ENCODE measurements at regions not wholly inside any gene's neighbourhood (a gene's known extent, or its start where the extent isn't known, plus 50 kb on each side); places are given as distances from the start of the nearest gene placed in this dataset.

DNA sequence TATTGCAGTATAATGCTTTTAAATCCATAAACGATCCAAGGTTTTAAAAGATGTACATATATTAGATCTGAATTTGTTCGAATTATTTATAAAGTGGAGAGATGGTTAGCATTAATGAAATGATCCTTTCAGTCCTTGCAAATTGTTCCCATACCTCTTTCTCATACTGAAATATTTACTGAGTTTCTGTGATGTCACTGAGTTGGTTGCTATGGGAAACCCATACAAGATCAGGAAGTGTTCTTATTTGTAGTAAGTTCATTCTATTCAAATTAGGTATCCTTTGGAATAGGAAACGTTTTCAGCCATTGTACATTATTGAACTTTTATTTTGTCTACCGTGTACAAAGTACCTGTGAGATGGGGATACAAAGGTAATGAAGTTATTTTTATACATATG lies 73.2 kb upstream of the CHL1 start:
- no peak for TF ChIP-seq CTCF (IDR thresholded peaks at IDR 0.05)
- no peak for TF ChIP-seq POLR2A (IDR thresholded peaks at IDR 0.05)
- no peak for TF ChIP-seq POLR2AphosphoS5 (IDR thresholded peaks at IDR 0.05)

Data from suprapubic skin (tissue), 4 donors.